ENCODE measurements at regions not wholly inside any gene's neighbourhood (a gene's known extent, or its start where the extent isn't known, plus 50 kb on each side); places are given as distances from the start of the nearest gene placed in this dataset.

GRCh38 chr6:26243132-26243531 lies 121.9 kb upstream of the BTN3A2 start:
- BruUV-seq (replicated peaks) = no TSS peak
- Histone ChIP-seq H3K27me3 (ENCODE audit: insufficient read depth, low read depth) (no peaks in the 10 kb centered on the region), H3K4me3 (no peak overlapping the region), H3K9me2 (ENCODE audit: insufficient read depth) (no peaks in the 10 kb centered on the region), H3K4me2 (0 out of 2 replicates have a peak overlapping the region, but pooled peaks have one; percentile 8), H4K20me1 (ENCODE audit: insufficient read depth) (no peaks in the 10 kb centered on the region), H2AFZ (no peak overlapping the region), H3K4me1 (replicated peaks; ENCODE audit: insufficient read depth) (peaks cover 15% of the 10 kb centered on the region), H3K9me3 (ENCODE audit: insufficient read depth, low read depth) (no peaks in the 10 kb centered on the region), H3K27ac (no peak overlapping the region), H3K79me2 (ENCODE audit: low read depth) (no peaks in the 10 kb centered on the region), H3K36me3 (ENCODE audit: low read depth) (no peaks in the 10 kb centered on the region), H3F3A (ENCODE audit: insufficient read depth, low read depth) (peaks cover 15% of the 10 kb centered on the region)
- no peak for TF ChIP-seq EZH2 (IDR thresholded peaks at IDR 0.05; ENCODE audit: low read depth)
- TF ChIP-seq CTCF (conservative IDR thresholded peaks at IDR 0.05) = no peak
- intact Hi-C loops (cut with micrococcal nuclease; ENCODE audit: unreplicated experiment) = no loop called here
- ChIA-PET POLR2A (ENCODE audit: unreplicated experiment) (interaction anchor here (0.7 kb wide), 1 partner anchor 352 kb away, joined by 3 read pairs; no protein-coding TSS in a partner anchor), CTCF (no interaction called here)
- DNase-seq = peak in 1 of 2 experiments; percentile 71

GRCh38 chr6:26243752-26244151 lies 121.2 kb upstream of the BTN3A2 start:
- no peaks in the 10 kb centered on the region for H3K9me2 ChIP-seq (ENCODE audit: insufficient read depth)
- H3K4me2 ChIP-seq = 0 out of 2 replicates have a peak overlapping the region, but pooled peaks have one; percentile 8
- peaks cover 15% of the 10 kb centered on the region for H3F3A ChIP-seq (ENCODE audit: insufficient read depth, low read depth)
- no peak overlapping the region for H3K4me3 ChIP-seq
- H4K20me1 ChIP-seq (ENCODE audit: insufficient read depth) = no peaks in the 10 kb centered on the region
- BruUV-seq (replicated peaks) = no TSS peak
- no peak for DNase-seq
- TF ChIP-seq EZH2 (IDR thresholded peaks at IDR 0.05; ENCODE audit: low read depth) (no peak), CTCF (conservative IDR thresholded peaks at IDR 0.05) (no peak)
- H2AFZ ChIP-seq = no peak overlapping the region
- no peaks in the 10 kb centered on the region for H3K27me3 ChIP-seq (ENCODE audit: insufficient read depth, low read depth)
- H3K4me1 ChIP-seq (replicated peaks; ENCODE audit: insufficient read depth) = peaks cover 15% of the 10 kb centered on the region
- no peaks in the 10 kb centered on the region for H3K79me2 ChIP-seq (ENCODE audit: low read depth)
- H3K9me3 ChIP-seq (ENCODE audit: insufficient read depth, low read depth) = no peaks in the 10 kb centered on the region
- intact Hi-C loops (cut with micrococcal nuclease; ENCODE audit: unreplicated experiment) = no loop called here
- ChIA-PET POLR2A (ENCODE audit: unreplicated experiment) (interaction anchor here (0.6 to 0.7 kb wide), 2 partner anchors 31 to 351 kb away, joined by 3 to 11 read pairs; no protein-coding TSS in a partner anchor), CTCF (no interaction called here)
- H3K27ac ChIP-seq = no peak overlapping the region
- H3K36me3 ChIP-seq (ENCODE audit: low read depth) = no peaks in the 10 kb centered on the region

- Histone ChIP-seq H3K4me1 (replicated peaks; ENCODE audit: insufficient read depth) (peaks cover 15% of the 10 kb centered on the region), H3K27ac (no peak overlapping the region), H3K79me2 (ENCODE audit: low read depth) (no peaks in the 10 kb centered on the region), H3K27me3 (ENCODE audit: insufficient read depth, low read depth) (no peaks in the 10 kb centered on the region), H4K20me1 (ENCODE audit: insufficient read depth) (no peaks in the 10 kb centered on the region), H3K9me3 (ENCODE audit: insufficient read depth, low read depth) (no peaks in the 10 kb centered on the region), H3K4me3 (no peak overlapping the region), H2AFZ (no peak overlapping the region), H3K9me2 (ENCODE audit: insufficient read depth) (no peaks in the 10 kb centered on the region), H3K36me3 (ENCODE audit: low read depth) (no peaks in the 10 kb centered on the region), H3F3A (ENCODE audit: insufficient read depth, low read depth) (peaks cover 15% of the 10 kb centered on the region), H3K4me2 (no peak overlapping the region)
- ChIA-PET POLR2A (ENCODE audit: unreplicated experiment) (no interaction called here), CTCF (no interaction called here)
- DNase-seq = no peak
- BruUV-seq (replicated peaks) = no TSS peak
- TF ChIP-seq CTCF (conservative IDR thresholded peaks at IDR 0.05) (no peak), EZH2 (IDR thresholded peaks at IDR 0.05; ENCODE audit: low read depth) (no peak)
- intact Hi-C loops (cut with micrococcal nuclease; ENCODE audit: unreplicated experiment) = no loop called here
Measured at GRCh38 chr6:26246058-26246457, 118.9 kb upstream of the BTN3A2 start.
